Mesothelial cell of epicardium (in vitro differentiated cells): ENCODE measurements at regions not wholly inside any gene's neighbourhood (a gene's known extent, or its start where the extent isn't known, plus 50 kb on each side); places are given as distances from the start of the nearest gene placed in this dataset.

Source experiments
- DNase-seq, 2 experiments: peaks; one replicate each; pipeline ENCODE4 v3.0.0; 2021; ENCODE audit warnings: low spot score in 2 of 2; ENCODE audit not compliant: unreplicated experiment in 2 of 2
- H3K27ac Mint-ChIP-seq: 2 replicates; pipeline ENCODE4 v1.8.0; 2021; ENCODE audit warnings: mixed read lengths
- H3K27me3 Mint-ChIP-seq: 2 replicates; pipeline ENCODE4 v1.8.0; 2021; ENCODE audit warnings: low read depth, mixed read lengths
- H3K36me3 Mint-ChIP-seq: 2 replicates; pipeline ENCODE4 v1.8.0; 2021; ENCODE audit warnings: mixed read lengths
- H3K4me1 Mint-ChIP-seq: 2 replicates; pipeline ENCODE4 v1.8.0; 2021; ENCODE audit warnings: mixed read lengths
- H3K4me3 Mint-ChIP-seq: 2 replicates; pipeline ENCODE4 v1.8.0; 2021; ENCODE audit warnings: mild to moderate bottlenecking, moderate library complexity, mixed read lengths
- H3K9me3 Mint-ChIP-seq: 2 replicates; pipeline ENCODE4 v1.8.0; 2021; ENCODE audit warnings: mixed read lengths
- TF ChIP-seq, protein P1 (sequence below): fragments of 200-600 bp; sonication (generic); IDR thresholded peaks from one replicate; pipeline ENCODE4 v1.5.0; 2021; ENCODE audit warnings: antibody characterized with exemption; ENCODE audit not compliant: unreplicated experiment

DNA sequence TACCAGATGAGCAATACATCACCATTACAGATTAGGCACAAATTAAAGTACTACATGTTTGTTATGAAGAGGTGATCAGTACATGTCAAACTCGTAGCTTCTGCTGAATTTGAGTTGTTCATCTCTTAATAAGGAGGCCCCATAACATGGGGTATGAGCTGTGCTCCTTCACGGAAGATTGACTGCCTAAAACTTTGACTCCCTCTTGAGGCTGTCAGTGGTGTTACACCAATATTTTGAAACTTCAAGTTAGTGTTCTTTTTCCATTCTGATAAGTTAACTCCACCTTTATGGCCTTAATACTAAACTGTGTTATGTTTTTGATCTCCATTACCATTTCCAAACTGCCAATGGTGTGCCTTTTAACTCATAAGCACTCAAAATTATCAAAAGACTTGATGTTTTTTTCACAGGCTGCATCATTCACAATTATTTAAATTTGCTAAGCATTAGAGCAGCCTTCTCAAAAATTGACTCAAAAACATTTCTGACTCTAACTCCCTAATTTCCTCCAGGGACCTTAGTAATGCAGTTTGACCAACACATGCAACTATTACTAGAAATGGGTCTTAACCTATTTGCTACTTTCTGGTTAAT is 1591.5 kb downstream of the PCDH9 start:
- peaks cover 3% of the 10 kb centered on the region for H3K4me1 Mint-ChIP-seq
- H3K9me3 Mint-ChIP-seq = no peaks in the 10 kb centered on the region
- no peak for DNase-seq
- TF ChIP-seq, protein P1, sequence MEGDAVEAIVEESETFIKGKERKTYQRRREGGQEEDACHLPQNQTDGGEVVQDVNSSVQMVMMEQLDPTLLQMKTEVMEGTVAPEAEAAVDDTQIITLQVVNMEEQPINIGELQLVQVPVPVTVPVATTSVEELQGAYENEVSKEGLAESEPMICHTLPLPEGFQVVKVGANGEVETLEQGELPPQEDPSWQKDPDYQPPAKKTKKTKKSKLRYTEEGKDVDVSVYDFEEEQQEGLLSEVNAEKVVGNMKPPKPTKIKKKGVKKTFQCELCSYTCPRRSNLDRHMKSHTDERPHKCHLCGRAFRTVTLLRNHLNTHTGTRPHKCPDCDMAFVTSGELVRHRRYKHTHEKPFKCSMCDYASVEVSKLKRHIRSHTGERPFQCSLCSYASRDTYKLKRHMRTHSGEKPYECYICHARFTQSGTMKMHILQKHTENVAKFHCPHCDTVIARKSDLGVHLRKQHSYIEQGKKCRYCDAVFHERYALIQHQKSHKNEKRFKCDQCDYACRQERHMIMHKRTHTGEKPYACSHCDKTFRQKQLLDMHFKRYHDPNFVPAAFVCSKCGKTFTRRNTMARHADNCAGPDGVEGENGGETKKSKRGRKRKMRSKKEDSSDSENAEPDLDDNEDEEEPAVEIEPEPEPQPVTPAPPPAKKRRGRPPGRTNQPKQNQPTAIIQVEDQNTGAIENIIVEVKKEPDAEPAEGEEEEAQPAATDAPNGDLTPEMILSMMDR = peak; percentile 78
- H3K27me3 Mint-ChIP-seq = no peaks in the 10 kb centered on the region
- H3K27ac Mint-ChIP-seq = no peak overlapping the region
- H3K36me3 Mint-ChIP-seq = no peaks in the 10 kb centered on the region
- H3K4me3 Mint-ChIP-seq = no peak overlapping the region

DNA sequence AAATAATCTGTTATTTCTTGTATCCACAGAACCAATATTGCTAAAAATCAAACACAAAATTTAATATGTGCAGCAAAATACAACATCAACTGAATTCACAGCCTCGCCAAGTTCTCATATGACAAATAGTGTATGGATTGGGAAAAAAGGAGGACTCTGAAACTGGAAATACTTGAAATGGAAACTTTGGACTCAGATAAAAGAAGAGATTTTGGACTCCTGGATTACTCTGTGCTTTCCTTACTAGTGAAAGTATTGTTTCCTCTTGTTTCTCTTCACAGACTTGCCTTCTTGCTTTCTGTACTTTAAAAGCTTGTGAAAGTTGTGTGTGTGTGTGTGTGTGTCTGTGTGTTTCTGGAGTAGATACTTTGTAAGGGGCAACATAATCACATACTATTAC is 1596.3 kb downstream of the PCDH9 start:
- no peaks in the 10 kb centered on the region for H3K36me3 Mint-ChIP-seq
- peaks cover 3% of the 10 kb centered on the region for H3K4me1 Mint-ChIP-seq
- no peaks in the 10 kb centered on the region for H3K9me3 Mint-ChIP-seq
- H3K4me3 Mint-ChIP-seq = no peak overlapping the region
- TF ChIP-seq, protein P1 = no peak
- H3K27me3 Mint-ChIP-seq = no peaks in the 10 kb centered on the region
- no peak for DNase-seq
- H3K27ac Mint-ChIP-seq = peak overlapping the region; percentile 48

DNA sequence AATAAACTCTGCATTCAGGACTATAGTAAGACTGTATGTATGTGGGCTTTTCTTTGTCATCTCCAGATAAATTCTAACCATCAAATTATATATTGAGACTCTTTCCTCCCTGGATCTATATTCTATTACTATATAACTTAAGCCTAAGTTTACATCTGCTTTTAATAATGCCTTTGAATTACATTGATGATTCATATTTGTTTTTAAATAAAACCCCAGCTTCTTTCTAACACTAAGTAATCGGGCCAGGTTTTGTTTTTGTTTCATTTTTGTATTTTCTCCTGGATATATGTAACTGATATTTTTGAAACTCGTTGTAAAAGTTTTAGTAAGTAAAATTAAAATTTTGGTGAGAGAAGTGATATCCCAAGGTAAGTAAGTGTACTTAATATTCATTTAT is 1599.1 kb downstream of the PCDH9 start:
- Mint-ChIP-seq H3K4me1 (peaks cover 3% of the 10 kb centered on the region), H3K27me3 (no peaks in the 10 kb centered on the region), H3K27ac (no peak overlapping the region), H3K9me3 (no peaks in the 10 kb centered on the region), H3K4me3 (no peak overlapping the region), H3K36me3 (no peaks in the 10 kb centered on the region)
- TF ChIP-seq, protein P1 = no peak
- DNase-seq = no peak

DNA sequence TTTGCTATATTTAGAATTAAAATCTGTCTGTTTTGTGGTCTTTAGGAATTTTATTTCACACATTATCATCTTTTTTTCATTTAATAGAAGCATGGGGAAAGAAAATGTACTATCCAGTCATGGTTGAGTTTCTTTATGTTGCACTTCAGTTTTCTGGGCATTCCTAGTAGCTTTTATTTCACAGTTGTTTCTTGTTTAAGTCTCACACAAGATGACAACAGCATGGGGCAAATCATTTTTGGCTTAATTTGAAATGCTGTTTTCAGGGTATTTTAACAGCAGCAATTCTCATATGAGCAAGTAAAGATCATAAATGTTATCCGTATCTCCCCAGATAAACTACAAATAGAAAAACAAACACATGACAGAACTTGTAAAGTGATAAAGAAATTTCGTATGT is 1600.2 kb downstream of the PCDH9 start:
- DNase-seq = no peak
- Mint-ChIP-seq H3K36me3 (no peaks in the 10 kb centered on the region), H3K27me3 (no peaks in the 10 kb centered on the region), H3K27ac (no peak overlapping the region), H3K4me1 (peaks cover 3% of the 10 kb centered on the region), H3K4me3 (no peak overlapping the region), H3K9me3 (no peaks in the 10 kb centered on the region)
- TF ChIP-seq, protein P1 = no peak

DNA sequence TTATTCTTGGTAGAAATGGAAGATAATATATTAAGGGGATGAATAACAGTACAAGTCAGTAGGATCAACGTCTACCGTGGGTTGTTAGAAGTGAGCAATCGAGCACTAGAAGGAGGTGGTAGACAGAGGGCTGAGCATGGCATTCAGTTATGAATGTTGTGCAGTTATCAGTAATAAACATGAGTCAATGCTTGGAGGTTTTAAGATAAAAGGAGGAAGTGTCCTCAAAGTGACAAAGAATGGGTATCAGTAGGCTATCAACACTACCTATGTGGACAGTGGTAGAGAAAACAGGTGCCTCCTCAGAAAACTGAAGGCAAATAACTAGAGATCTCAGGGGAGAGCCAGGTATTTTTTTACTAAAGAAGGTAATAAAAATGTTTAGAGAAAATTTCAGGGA is 1607.0 kb downstream of the PCDH9 start:
- peaks cover 3% of the 10 kb centered on the region for H3K9me3 Mint-ChIP-seq
- no peak overlapping the region for H3K4me3 Mint-ChIP-seq

More for the DNA sequence above, 1607.0 kb downstream of the PCDH9 start:
- no peaks in the 10 kb centered on the region for H3K36me3 Mint-ChIP-seq
- TF ChIP-seq, protein P1 = no peak
- no peak for DNase-seq
- no peaks in the 10 kb centered on the region for H3K4me1 Mint-ChIP-seq
- no peak overlapping the region for H3K27ac Mint-ChIP-seq
- no peaks in the 10 kb centered on the region for H3K27me3 Mint-ChIP-seq
